K562 (cell line): ENCODE measurements at regions not wholly inside any gene's neighbourhood (a gene's known extent, or its start where the extent isn't known, plus 50 kb on each side); places are given as distances from the start of the nearest gene placed in this dataset.

ENCODE experiments used
- ATAC-seq: fragments of 200-7000 bp; cut with Tn5 transposase; 3 replicates; pipeline ENCODE4 v1.9.1; 2020; ENCODE audit warnings: moderate library complexity
- BruUV-seq: library from RNA; stranded (reverse); fragments of 400-500 nt; replicated peaks from 2 replicates; lab custom pipeline; 2021; lab: Mats Ljungman, UMichigan
- CTCF ChIA-PET: fragments of 300-600 bp; formaldehyde crosslinking; extraction: SDS; loops from one replicate; lab custom pipeline; 2021; ENCODE audit warnings: low intra/inter-chr PET ratio; lab: Yijun Ruan, JAX
- POLR2A ChIA-PET: fragments of 300-600, 350-650 bp; sonication (Branson Sonifier 250); formaldehyde crosslinking; extraction: SDS; loops from one replicate; lab custom pipeline; 2021; ENCODE audit warnings: antibody characterized with exemption, inconsistent platforms; lab: Yijun Ruan, JAX
- DNase-seq, 4 experiments: peaks; one replicate each; pipeline versions ENCODE4 v3.0.0 to v3.0.0-alpha.2; 2011 to 2018; ENCODE audit warnings: low spot score in 3 of 4, mixed read lengths in 3 of 4; ENCODE audit errors: extremely low read depth in 1 of 4
- FAIRE-seq: peaks from 2 replicates; lab custom pipeline; 2011; peaks lifted over from hg19 to GRCh38; lab: Jason Lieb, UNC
- H2AFZ ChIP-seq: 2 replicates; pipeline ENCODE4 v1.6.0; 2011; ENCODE audit warnings: low read depth, low read length, control low read depth, inconsistent platforms
- H3K27ac ChIP-seq: fragments of 200-600 bp; 3 replicates; pipeline ENCODE4 v1.8.0; 2011; ENCODE audit warnings: low read depth, mild to moderate bottlenecking, control low read depth, inconsistent platforms, low read length, moderate library complexity, mixed read lengths; ENCODE audit errors: extremely low read depth
- H3K27me3 ChIP-seq, 2 experiments: fragments of 300-600 bp in 1 of 2; 2 replicates in 1 of 2; 3 replicates in 1 of 2; pipeline versions ENCODE4 v1.6.0 to v1.8.0; 2011; ENCODE audit warnings: inconsistent platforms in 2 of 2, low read length in 2 of 2, mild to moderate bottlenecking in 1 of 2, mixed read lengths in 1 of 2, moderate library complexity in 1 of 2; ENCODE audit not compliant: control insufficient read depth in 2 of 2, insufficient read depth in 2 of 2
- H3K36me3 ChIP-seq: fragments of 300-600 bp; 3 replicates; pipeline ENCODE4 v1.8.0; 2011; ENCODE audit warnings: mild to moderate bottlenecking, low read length, inconsistent platforms; ENCODE audit not compliant: control insufficient read depth, insufficient read depth
- H3K4me1 ChIP-seq, 2 experiments: fragments of 200-600 bp in 1 of 2; replicated peaks in 1 of 2; 2 replicates in 1 of 2; 3 replicates in 1 of 2; pipeline versions ENCODE4 v1.5.1 to v1.8.0; 2011; ENCODE audit warnings: inconsistent platforms in 2 of 2, low read length in 2 of 2, mild to moderate bottlenecking in 1 of 2, mixed read lengths in 1 of 2, moderate library complexity in 1 of 2; ENCODE audit not compliant: control insufficient read depth in 2 of 2, insufficient read depth in 2 of 2
- H3K4me2 ChIP-seq: 2 replicates; pipeline ENCODE4 v1.6.1; 2011; ENCODE audit warnings: low read length, control low read depth, inconsistent platforms, mixed read lengths; ENCODE audit not compliant: insufficient read depth
- H3K4me3 ChIP-seq: fragments of 200-600 bp; sonication (generic), shearing (Covaris generic); 2 replicates; pipeline ENCODE4 v1.5.1; 2016; ENCODE audit warnings: control low read depth, inconsistent platforms
- H3K79me2 ChIP-seq: fragments of 200-600 bp; 3 replicates; pipeline ENCODE4 v1.8.0; 2011; ENCODE audit warnings: low read length, inconsistent platforms; ENCODE audit not compliant: control insufficient read depth, insufficient read depth
- H3K9ac ChIP-seq, 2 experiments: 2 replicates each; pipeline versions ENCODE4 v1.6.0 to v1.6.1; 2011; ENCODE audit warnings: low read depth in 2 of 2, low read length in 2 of 2, control low read depth in 1 of 2, inconsistent platforms in 1 of 2, mild to moderate bottlenecking in 1 of 2, mixed read lengths in 1 of 2; ENCODE audit not compliant: insufficient read depth in 1 of 2
- H3K9me1 ChIP-seq: one replicate; pipeline ENCODE4 v1.6.0; 2011; ENCODE audit warnings: inconsistent platforms, mild to moderate bottlenecking, low read length, moderate library complexity; ENCODE audit not compliant: control insufficient read depth, insufficient read depth
- H3K9me3 ChIP-seq: replicated peaks from 2 replicates; pipeline ENCODE4 v1.5.1; 2011; ENCODE audit warnings: low read depth, low read length, inconsistent platforms; ENCODE audit not compliant: control insufficient read depth, insufficient read depth
- H4K20me1 ChIP-seq: replicated peaks from 2 replicates; pipeline ENCODE4 v1.6.1; 2011; ENCODE audit warnings: low read length, inconsistent platforms, mixed read lengths; ENCODE audit not compliant: control insufficient read depth, insufficient read depth
- CBX8 ChIP-seq: fragments of 200-600 bp; sonication (generic); IDR thresholded peaks from 2 replicates; pipeline ENCODE4 v1.6.1; 2012; ENCODE audit warnings: borderline replicate concordance, mixed run types, low read depth, mild to moderate bottlenecking, moderate library complexity, mixed read lengths, low read length, control low read depth, inconsistent platforms; ENCODE audit not compliant: poor library complexity, severe bottlenecking; ENCODE audit errors: extremely low read depth
- ETV5 ChIP-seq: sonication (generic); formaldehyde crosslinking; IDR thresholded peaks from 2 replicates; pipeline ENCODE4 v1.4.0; 2020; ENCODE audit warnings: low read depth, mild to moderate bottlenecking, missing genetic modification reagents
- ILF3 ChIP-seq: fragments of 450-650 bp; IDR thresholded peaks from 2 replicates; pipeline ENCODE4 v1.6.1; 2018; ENCODE audit warnings: antibody characterized with exemption, mild to moderate bottlenecking, moderate library complexity, borderline replicate concordance
- KAT7 ChIP-seq: sonication (generic); formaldehyde crosslinking; IDR thresholded peaks from 2 replicates; pipeline ENCODE4 v1.8.0; 2022; ENCODE audit warnings: missing genetic modification reagents, mild to moderate bottlenecking, borderline replicate concordance
- PHF21A ChIP-seq: fragments of 450-650 bp; IDR thresholded peaks from 2 replicates; pipeline ENCODE4 v1.6.1; 2017; ENCODE audit warnings: low read depth, borderline replicate concordance
- POLR2AphosphoS2 ChIP-seq: IDR thresholded peaks from 2 replicates; pipeline ENCODE4 v1.6.1; 2012; ENCODE audit warnings: low read length, improper control_type of control experiment
- PREB ChIP-seq: sonication (generic); formaldehyde crosslinking; IDR thresholded peaks from 2 replicates; pipeline ENCODE4 v1.8.1; 2023; ENCODE audit warnings: mild to moderate bottlenecking, missing genetic modification reagents
- REST ChIP-seq, 2 experiments: fragments of 450-650 bp; formaldehyde crosslinking in 1 of 2; IDR thresholded peaks; 2 replicates each; pipeline versions ENCODE4 v1.4.0 to v1.6.1; 2014 to 2020; ENCODE audit warnings: mild to moderate bottlenecking in 2 of 2, borderline replicate concordance in 1 of 2, low read depth in 1 of 2
- SMAD3 ChIP-seq: fragments of 450-650 bp; formaldehyde crosslinking; conservative IDR thresholded peaks from 2 replicates; pipeline ENCODE4 v1.4.0; 2020; ENCODE audit warnings: mild to moderate bottlenecking
- ZNF224 ChIP-seq: sonication (generic); formaldehyde crosslinking; IDR thresholded peaks from 2 replicates; pipeline ENCODE4 v1.8.0; 2022; ENCODE audit warnings: mild to moderate bottlenecking, missing genetic modification reagents
- WGBS: fragments of 100-300 bp; shearing (Covaris generic); methylation state at CpG from one replicate; pipeline ENCODE4 v1.1.6; 2016; ENCODE audit warnings: low coverage, mixed read lengths; ENCODE audit not compliant: insufficient coverage; ENCODE audit errors: missing lambda C conversion rate; 5-methylcytosine and 5-hydroxymethylcytosine counted together
- in situ Hi-C: fragments of 300-500 bp; cut with MboI; formaldehyde crosslinking; loops from 4 replicates; pipeline ENCODE4 v1.15.0; 2018; ENCODE audit warnings: inconsistent platforms, mixed read lengths
- intact Hi-C: fragments of 100-400 bp; cut with micrococcal nuclease; formaldehyde crosslinking; loops from 2 replicates; pipeline ENCODE4 v1.14.2; 2022

DNA sequence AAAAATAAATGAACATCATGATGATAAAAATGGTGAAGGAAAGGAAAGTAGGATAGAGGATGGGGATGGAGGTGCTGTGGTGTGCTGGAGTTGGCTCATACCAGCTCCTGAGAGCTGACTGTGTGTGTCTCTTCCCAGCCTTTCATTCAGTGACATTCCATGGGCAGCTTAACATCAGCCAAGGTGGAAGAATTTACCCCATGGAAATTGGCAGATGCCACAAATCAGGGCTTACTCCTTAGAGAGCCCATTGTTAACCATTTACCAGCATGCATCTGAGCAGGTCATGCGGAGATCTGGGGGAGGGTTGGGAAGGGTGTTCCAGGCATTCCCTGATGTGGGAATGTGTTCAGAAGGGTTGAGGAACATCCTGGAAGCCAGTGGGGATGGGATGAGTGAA lies 164.7 kb upstream of the MYL2 start (continued):
- TF ChIP-seq PREB (CRISPR knock-in tag) = no peak
- TF ChIP-seq PHF21A = no peak
- TF ChIP-seq ETV5 (CRISPR knock-in tag) = no peak
- TF ChIP-seq ILF3 = no peak
- TF ChIP-seq KAT7 (CRISPR knock-in tag) = no peak

GRCh38 chr12:111084605-111085004 lies 164.2 kb upstream of the MYL2 start:
- CTCF ChIA-PET = no interaction called here
- intact Hi-C loops (no loop called here), in situ Hi-C loops (no loop called here)
- Histone ChIP-seq H4K20me1 (no peaks in the 10 kb centered on the region; the same call in 1 of the 2 replicates), H3K9ac (no peak overlapping the region), H3K4me2 (no peak overlapping the region), H3K36me3 (no peaks in the 10 kb centered on the region), H3K4me3 (no peak overlapping the region), H3K4me1 (no peaks in the 10 kb centered on the region), H3K27ac (no peak overlapping the region), H3K27me3 (peaks cover 20 to 66% of the 10 kb centered on the region in 2 experiments; a peak in 4 of 5 replicates), H3K9me1 (no peaks in the 10 kb centered on the region), H2AFZ (no peak overlapping the region), H3K9me3 (no peaks in the 10 kb centered on the region), H3K79me2 (no peaks in the 10 kb centered on the region)
- WGBS = under 1% methylated on average over 15 of the region's 15 CpGs
- no peak for FAIRE-seq
- ATAC-seq = no peak
- no peak for DNase-seq
- no TSS peak for BruUV-seq
- POLR2A ChIA-PET = no interaction called here
- TF ChIP-seq ZNF224 (CRISPR knock-in tag) = no peak
- TF ChIP-seq SMAD3 = no peak
- TF ChIP-seq REST (IDR thresholded peaks at IDR 0.05; ENCODE audit: borderline replicate concordance) = no peak
- no peak for TF ChIP-seq REST (CRISPR knock-in tag; IDR thresholded peaks at IDR 0.05; ENCODE audit: low read depth)
- no peak for TF ChIP-seq CBX8
- TF ChIP-seq POLR2AphosphoS2 = no peak
